ENCODE measurements at regions not wholly inside any gene's neighbourhood (a gene's known extent, or its start where the extent isn't known, plus 50 kb on each side); places are given as distances from the start of the nearest gene placed in this dataset.

- Histone ChIP-seq H2BK12ac (ENCODE audit: low read length in 2 of 2) (no peak overlapping the region), H3K79me1 (replicated peaks; ENCODE audit: low read length, poor library complexity, severe bottlenecking) (no peaks in the 10 kb centered on the region), H3K36me3 (ENCODE audit: control insufficient read depth in 1 of 2, insufficient read depth in 2 of 2, low read depth in 1 of 2, low read length in 2 of 2) (no peaks in the 10 kb centered on the region), H3K23ac (ENCODE audit: low read length in 2 of 2) (no peak overlapping the region), H3K9me3 (ENCODE audit: control insufficient read depth, low read length) (no peaks in the 10 kb centered on the region), H3K4ac (ENCODE audit: low read depth in 1 of 2, low read length in 2 of 2) (no peak overlapping the region), H3K27me3 (ENCODE audit: control insufficient read depth in 1 of 2, insufficient read depth in 1 of 2, low read length in 2 of 2) (peaks cover 6 to 93% of the 10 kb centered on the region in 2 experiments), H4K91ac (ENCODE audit: low read length) (no peak overlapping the region), H2AK5ac (ENCODE audit: low read length, severe bottlenecking) (no peak overlapping the region), H3K4me3 (ENCODE audit: insufficient read depth in 1 of 2, low read depth in 1 of 2, low read length in 2 of 2) (no peak overlapping the region), H2AFZ (ENCODE audit: low read depth, low read length) (no peak overlapping the region), H2BK120ac (ENCODE audit: low read depth, low read length) (no peak overlapping the region), H3K4me2 (ENCODE audit: low read length, poor library complexity, severe bottlenecking) (no peak overlapping the region), H3K4me1 (ENCODE audit: control insufficient read depth, insufficient read depth, low read depth, low read length) (no peaks in the 10 kb centered on the region), H3K27ac (ENCODE audit: low read length, poor library complexity, severe bottlenecking) (no peak overlapping the region), H3K14ac (ENCODE audit: low read length in 2 of 2) (no peak overlapping the region), H3K9ac (ENCODE audit: low read length) (no peak overlapping the region), H4K8ac (ENCODE audit: low read length) (no peak overlapping the region), H3K18ac (ENCODE audit: low read depth in 1 of 2, low read length in 2 of 2) (no peak overlapping the region), H2BK15ac (ENCODE audit: low read depth, poor library complexity, severe bottlenecking) (no peak overlapping the region), H2BK5ac (ENCODE audit: low read depth, low read length, poor library complexity, severe bottlenecking) (no peak overlapping the region)
- 89% methylated on average over 21 of the region's 22 CpGs for WGBS
- DNase-seq: no peak
Observed at GRCh38 chr11:134017511-134018430, 51.1 kb upstream of the JAM3 start.
